ENCODE measurements at regions not wholly inside any gene's neighbourhood (a gene's known extent, or its start where the extent isn't known, plus 50 kb on each side); places are given as distances from the start of the nearest gene placed in this dataset.

GRCh38 chr4:148964456-148964855, 522.2 kb upstream of the NR3C2 start:
- intact Hi-C loops (cut with DNase I, micrococcal nuclease) = no loop called here
- Histone ChIP-seq H3K4me1 (ENCODE audit: low read depth) (no peaks in the 10 kb centered on the region), H3K36me3 (ENCODE audit: low read depth) (no peaks in the 10 kb centered on the region), H3K4me3 (no peak overlapping the region), H3K9me3 (no peaks in the 10 kb centered on the region)
- DNase-seq = no peak
- TF ChIP-seq, protein P1, sequence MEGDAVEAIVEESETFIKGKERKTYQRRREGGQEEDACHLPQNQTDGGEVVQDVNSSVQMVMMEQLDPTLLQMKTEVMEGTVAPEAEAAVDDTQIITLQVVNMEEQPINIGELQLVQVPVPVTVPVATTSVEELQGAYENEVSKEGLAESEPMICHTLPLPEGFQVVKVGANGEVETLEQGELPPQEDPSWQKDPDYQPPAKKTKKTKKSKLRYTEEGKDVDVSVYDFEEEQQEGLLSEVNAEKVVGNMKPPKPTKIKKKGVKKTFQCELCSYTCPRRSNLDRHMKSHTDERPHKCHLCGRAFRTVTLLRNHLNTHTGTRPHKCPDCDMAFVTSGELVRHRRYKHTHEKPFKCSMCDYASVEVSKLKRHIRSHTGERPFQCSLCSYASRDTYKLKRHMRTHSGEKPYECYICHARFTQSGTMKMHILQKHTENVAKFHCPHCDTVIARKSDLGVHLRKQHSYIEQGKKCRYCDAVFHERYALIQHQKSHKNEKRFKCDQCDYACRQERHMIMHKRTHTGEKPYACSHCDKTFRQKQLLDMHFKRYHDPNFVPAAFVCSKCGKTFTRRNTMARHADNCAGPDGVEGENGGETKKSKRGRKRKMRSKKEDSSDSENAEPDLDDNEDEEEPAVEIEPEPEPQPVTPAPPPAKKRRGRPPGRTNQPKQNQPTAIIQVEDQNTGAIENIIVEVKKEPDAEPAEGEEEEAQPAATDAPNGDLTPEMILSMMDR (IDR thresholded peaks at IDR 0.05) = no peak
- ATAC-seq = no peak

DNA sequence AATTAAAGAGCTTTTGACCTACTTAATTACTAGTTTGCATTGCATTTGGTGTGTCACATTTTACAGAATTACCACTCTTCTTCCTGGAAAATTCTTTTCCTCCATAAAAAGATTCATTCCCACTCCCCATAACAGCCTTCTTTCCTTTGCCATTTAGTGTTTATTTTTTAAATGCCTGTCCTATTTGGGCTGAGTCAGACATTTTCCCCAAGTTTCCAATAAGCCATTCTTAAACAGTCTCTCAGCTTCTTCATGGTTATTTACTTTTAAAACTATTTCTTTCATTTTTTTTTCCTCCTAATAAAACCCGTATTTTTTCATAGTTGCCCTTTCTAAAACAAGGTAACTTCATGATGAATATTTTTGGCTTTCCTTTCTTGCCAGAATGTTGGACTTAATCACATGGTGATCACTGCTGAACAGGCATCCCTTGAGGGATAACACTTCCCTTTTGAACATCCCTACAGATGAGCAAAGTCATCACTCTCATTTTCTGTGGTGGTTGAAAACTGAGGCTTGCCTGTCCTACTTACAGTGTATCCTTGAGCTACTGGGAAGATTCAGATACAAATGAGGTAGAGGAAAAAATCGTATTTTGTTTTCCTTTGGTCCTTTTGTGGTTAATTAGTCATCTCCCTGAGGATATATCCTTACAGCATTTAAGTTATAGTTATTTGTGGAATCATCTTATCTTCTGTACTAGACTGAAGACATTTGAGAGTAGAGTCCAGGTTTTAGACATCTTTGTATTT, 520.5 kb upstream of the NR3C2 start:
- ATAC-seq (no peak), DNase-seq (no peak)
- Histone ChIP-seq H3K4me3 (no peak overlapping the region), H3K36me3 (ENCODE audit: low read depth) (no peaks in the 10 kb centered on the region), H3K9me3 (no peaks in the 10 kb centered on the region), H3K4me1 (ENCODE audit: low read depth) (no peaks in the 10 kb centered on the region)
- TF ChIP-seq, protein P1 (IDR thresholded peaks at IDR 0.05) = no peak
- intact Hi-C loops (cut with DNase I, micrococcal nuclease) = no loop called here

- no peak overlapping the region for H3K4me3 ChIP-seq
- H3K36me3 ChIP-seq (ENCODE audit: low read depth) = no peaks in the 10 kb centered on the region
- no peak for ATAC-seq
- H3K4me1 ChIP-seq (ENCODE audit: low read depth) = no peaks in the 10 kb centered on the region
- no peaks in the 10 kb centered on the region for H3K9me3 ChIP-seq
- intact Hi-C loops (cut with DNase I, micrococcal nuclease) = no loop called here
- no peak for DNase-seq
- TF ChIP-seq, protein P1 (IDR thresholded peaks at IDR 0.05) = no peak
Measured at GRCh38 chr4:148961526-148961925, 519.3 kb upstream of the NR3C2 start.

- Histone ChIP-seq H3K9me3 (no peaks in the 10 kb centered on the region), H3K4me3 (no peak overlapping the region), H3K4me1 (ENCODE audit: low read depth) (no peaks in the 10 kb centered on the region), H3K36me3 (ENCODE audit: low read depth) (no peaks in the 10 kb centered on the region)
- intact Hi-C loops (cut with DNase I, micrococcal nuclease) = no loop called here
- TF ChIP-seq, protein P1 (IDR thresholded peaks at IDR 0.05) = no peak
- no peak for ATAC-seq
- no peak for DNase-seq
Measured at GRCh38 chr4:148958317-148958716, 516.1 kb upstream of the NR3C2 start.

DNA sequence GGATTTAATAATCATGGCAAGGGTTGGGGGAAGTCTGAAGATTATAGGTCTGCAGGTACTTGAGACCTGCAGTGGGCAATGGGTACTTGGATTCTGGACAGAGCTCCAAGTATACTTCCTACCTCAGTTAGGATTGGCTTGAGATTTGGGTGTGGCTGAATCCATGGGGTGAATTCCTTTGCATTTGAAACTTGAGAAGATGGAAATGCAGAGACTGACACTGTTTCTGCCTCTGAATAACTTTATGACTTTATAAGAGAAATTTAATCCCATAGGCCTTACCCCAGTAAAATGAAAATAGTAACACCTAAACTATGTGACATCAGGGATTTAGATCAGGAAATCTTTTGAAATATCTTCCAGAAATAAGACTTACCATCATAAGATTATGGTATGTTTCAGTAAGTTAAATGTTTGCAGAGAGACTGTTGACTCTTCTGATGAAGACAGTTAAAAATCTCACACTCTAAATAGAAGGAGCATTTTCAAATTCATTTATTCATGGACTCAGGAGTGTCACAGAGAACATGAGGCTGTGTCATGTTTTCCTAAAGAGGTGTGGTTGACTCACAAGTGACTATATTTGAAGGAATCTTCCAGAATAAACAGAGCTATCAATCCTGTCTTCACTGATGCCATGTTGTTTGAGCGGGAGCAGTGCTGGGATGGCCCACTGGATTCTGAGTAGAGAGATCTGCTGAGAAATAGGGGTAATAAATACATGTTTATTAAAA, 513.5 kb upstream of the NR3C2 start:
- DNase-seq (no peak), ATAC-seq (no peak)
- Histone ChIP-seq H3K4me3 (no peak overlapping the region), H3K4me1 (ENCODE audit: low read depth) (no peaks in the 10 kb centered on the region), H3K9me3 (no peaks in the 10 kb centered on the region), H3K36me3 (ENCODE audit: low read depth) (no peaks in the 10 kb centered on the region)
- TF ChIP-seq, protein P1 (IDR thresholded peaks at IDR 0.05) = no peak
- intact Hi-C loops (cut with DNase I, micrococcal nuclease) = no loop called here

Data from mucosa of descending colon (tissue), 3 donors.